HS-27A (cell line): ENCODE measurements at regions not wholly inside any gene's neighbourhood (a gene's known extent, or its start where the extent isn't known, plus 50 kb on each side); places are given as distances from the start of the nearest gene placed in this dataset.
"Not testable (repeated sequence)": the region's sequence is repeated elsewhere in the genome, so short reads cannot be mapped to it uniquely, and the experiment has no call there.

Experiments used
- DNase-seq: peaks from one replicate; pipeline ENCODE4 v3.0.0-alpha.2; 2012; ENCODE audit warnings: low read depth, missing footprints

- DNase-seq, result no peak
Observed at GRCh38 chr9:18296702-18297055, 177.3 kb upstream of the ADAMTSL1 start.

DNA sequence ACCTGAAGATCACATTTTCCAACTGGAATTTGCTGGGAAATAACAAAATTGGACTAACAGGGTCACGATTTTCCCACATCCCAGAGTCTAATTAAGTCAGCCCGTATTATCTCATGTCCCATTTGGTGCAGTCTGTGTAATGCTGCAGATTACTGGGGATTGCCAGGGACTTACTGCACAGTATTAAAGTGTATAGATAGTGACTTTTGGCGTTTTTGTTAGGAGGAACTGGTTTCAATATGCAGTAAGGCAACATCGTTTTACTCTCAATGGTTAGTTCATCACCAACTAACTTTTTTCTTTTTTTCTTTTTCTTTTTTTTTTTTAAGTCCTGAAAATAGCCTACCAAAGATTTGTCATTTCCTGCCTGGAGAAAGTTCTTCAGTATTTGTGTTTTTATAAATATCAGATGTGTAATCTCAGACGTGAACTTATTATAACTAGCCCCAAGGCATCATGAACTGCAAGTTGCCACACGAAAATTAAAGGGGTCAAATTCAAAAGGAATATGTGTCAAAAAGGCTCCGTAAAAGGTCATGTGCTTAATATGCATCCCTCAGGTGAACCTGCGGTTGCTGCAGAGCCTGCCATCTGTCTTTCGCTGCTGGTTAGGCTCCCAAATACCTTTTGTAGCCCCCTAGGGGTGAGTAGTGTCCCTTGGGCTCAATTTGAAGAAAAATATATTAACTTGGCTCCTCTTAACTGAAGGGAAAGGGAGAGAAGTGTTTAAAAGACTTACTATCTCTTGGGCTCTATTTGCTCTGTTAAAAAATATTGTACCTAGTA, 176.7 kb upstream of the ADAMTSL1 start:
- no peak for DNase-seq

GRCh38 chr9:18299449-18299848, 174.5 kb upstream of the ADAMTSL1 start:
- DNase-seq, result no peak

DNA sequence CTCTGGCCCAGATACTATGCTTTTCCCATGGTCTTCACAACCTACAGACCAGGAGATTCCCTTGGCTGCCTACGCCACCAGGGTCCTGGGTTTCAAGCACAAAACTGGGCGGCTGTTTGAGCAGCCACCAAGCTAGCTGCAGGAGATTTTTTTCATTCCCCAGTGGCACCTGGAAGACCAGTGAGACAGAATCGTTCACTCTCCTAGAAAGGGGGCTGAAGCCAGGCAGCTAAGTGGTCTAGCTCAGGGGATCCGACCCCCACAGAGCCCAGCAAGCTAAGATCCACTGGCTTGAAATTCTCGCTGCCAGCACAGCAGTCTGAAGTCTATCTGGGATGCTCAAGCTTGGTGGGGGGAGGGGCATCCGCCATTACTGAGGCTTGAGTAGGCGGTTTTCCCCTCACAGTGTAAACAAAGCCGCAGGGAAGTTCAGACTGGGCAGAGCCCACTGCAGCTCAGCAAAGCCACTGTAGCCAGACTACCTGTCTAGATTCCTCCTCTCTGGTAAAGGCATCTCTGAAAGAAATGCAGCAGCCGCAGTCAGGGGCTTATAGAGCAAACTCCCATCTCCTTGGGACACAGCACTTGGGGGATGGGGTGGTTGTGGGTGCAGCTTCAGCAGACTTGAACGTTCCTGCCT, 168.7 kb upstream of the ADAMTSL1 start:
- DNase-seq, result not testable (repeated sequence)

GRCh38 chr9:18314316-18314715, 159.6 kb upstream of the ADAMTSL1 start:
- DNase-seq, result no peak

DNA sequence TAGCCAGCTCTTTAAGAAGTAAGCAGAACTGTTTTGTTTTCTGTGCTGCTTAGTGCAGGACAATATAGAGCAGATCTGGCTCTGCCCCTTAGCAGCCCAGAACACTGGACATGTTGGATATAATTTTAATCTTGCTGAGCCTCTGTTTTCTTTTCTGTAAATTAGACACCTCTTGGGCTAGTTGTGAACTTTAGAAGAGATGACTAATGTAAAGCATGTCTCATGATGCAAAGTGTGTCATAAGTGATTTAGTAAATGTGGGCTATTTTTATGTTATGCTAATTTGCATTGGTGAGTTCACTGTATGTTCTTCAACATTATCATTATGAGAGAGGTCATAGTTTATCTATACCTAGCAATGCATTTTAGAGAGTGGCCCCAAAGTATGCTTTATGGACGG, 156.1 kb upstream of the ADAMTSL1 start:
- DNase-seq, result no peak

DNA sequence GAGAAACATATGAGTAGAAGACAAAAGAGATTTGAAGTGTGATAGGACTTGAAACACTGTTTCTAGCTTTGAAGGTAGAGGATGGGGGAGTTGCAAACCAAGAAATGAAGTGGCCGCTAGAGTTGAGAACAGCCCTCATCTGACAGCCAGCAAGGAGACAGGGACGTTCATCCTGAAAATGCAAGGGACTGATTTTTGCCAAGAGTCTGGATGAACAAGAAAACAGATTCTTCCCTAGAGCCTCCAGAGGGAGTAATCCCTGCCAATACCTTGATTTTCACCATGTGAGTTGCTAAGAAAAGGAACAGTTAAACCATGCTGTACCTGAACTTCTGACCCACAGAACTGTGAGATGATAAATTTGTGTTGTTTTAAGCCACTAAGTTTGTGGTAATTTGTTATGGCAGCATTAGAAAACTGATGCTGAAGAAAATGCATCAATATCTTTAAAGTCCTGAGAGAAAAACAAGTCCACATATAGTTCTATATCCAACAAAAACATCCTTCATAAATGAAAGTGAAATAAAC, 154.0 kb upstream of the ADAMTSL1 start:
- no peak for DNase-seq

GRCh38 chr9:18324928-18325745, 148.8 kb upstream of the ADAMTSL1 start:
- DNase-seq, result no peak

DNA sequence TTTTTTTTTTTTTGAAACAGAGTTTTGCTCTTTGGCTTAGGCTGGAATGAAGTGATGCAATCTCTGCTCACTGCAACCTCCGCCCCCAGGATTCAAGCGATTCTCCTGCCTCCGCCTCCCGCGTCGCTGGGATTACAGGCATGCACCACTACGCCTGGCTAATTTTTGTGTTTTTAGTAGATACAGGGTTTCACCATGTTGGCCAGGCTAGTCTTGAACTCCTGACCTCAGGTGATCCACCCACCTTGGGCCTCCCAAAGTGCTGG, 148.3 kb upstream of the ADAMTSL1 start:
- DNase-seq, result not testable (repeated sequence)

DNA sequence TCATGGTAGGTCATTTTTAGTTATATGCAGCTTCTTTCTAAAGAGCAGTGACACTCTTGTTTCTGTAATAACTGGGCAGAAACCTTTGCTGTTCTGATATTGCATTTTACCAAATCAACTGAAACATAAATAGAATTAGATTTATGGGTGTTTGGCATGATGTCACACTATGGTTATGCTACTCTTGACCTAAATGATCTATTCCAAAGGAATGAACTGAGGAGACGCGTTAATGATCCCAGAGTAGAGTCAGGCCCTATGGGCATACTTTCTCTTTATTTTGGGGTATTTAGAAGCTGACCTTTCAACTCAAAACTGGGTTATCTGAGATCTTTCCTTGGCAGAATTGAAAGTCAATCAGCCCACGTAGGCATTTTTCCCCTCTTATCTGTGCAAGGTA, 146.8 kb upstream of the ADAMTSL1 start:
- no peak for DNase-seq

DNA sequence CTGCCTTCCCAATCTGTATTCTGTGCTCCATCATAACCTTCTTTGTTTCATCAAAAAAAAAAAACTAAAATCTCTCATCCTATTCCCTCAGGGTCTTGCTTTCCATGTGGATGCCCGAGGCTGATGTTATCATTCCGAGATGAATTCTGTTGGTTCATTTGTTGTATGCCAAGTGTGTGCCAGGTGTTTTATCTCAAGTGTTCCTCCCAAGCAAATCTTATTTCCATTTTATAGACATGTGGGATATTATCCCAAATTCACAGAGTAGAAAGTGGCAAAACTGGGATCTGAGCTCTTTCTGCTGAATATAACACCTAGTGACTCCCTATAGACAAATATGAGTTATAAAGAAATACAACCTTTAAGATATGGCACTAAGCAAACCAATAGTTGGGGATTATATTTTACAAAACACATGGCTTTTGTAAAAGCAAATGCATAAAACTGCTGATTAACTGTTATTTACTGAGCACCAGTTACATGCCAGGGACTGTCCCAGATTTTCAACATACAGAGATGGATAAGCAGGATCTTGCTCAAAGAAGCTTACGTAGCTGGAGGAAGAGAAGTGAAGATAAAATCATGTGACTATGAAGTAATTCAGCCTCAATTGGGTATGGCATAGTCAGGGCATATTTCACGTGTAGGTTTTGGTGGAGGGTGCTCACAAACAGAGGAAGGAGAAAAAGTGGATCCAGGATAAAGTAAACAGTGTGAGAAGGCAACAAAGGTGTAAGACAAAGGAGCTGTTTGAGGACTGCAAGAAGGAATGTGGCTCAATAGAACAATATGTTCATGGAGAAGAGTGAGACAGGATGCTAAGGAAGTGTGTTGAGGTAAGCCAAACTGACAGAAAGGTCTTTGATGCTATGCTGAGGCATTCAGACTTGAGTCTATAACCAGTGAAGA, 143.3 kb upstream of the ADAMTSL1 start:
- DNase-seq, result no peak

- DNase-seq, result no peak
Observed at GRCh38 chr9:18331310-18331684, 142.7 kb upstream of the ADAMTSL1 start.

GRCh38 chr9:18331808-18332209, 142.1 kb upstream of the ADAMTSL1 start:
- DNase-seq, result no peak

- DNase-seq, result no peak
Observed at GRCh38 chr9:18333157-18333556, 140.8 kb upstream of the ADAMTSL1 start.

- DNase-seq, result no peak
Observed at GRCh38 chr9:18335825-18336224, 138.1 kb upstream of the ADAMTSL1 start.

GRCh38 chr9:18338042-18338441, 135.9 kb upstream of the ADAMTSL1 start:
- no peak for DNase-seq

- DNase-seq, result no peak
Observed at GRCh38 chr9:18343784-18344183, 130.2 kb upstream of the ADAMTSL1 start.

- DNase-seq, result no peak
Observed at GRCh38 chr9:18346745-18347144, 127.2 kb upstream of the ADAMTSL1 start.

GRCh38 chr9:18347386-18348082, 126.4 kb upstream of the ADAMTSL1 start:
- no peak for DNase-seq

GRCh38 chr9:18348083-18348475, 125.9 kb upstream of the ADAMTSL1 start:
- DNase-seq, result no peak

DNA sequence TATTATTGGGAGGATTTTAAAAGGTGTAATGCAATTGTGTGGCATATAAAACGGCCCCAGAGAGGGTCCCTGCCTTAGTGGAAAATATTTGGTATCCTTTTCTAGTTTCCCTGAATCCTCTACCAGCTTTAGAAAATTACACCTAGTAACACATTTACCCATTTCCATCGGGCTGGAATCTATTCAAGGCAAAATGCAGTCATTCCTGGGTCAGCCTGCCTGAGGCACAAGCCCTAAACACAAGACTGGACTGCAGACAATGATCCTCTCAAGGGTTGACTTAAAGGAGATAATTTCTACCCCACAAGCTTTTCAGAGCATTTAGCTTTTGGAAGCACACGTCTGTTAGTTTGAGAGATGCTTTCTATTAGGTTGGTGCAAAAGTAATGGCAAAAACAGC, 124.4 kb upstream of the ADAMTSL1 start:
- no peak for DNase-seq
